Neural progenitor cell (in vitro differentiated cells): ENCODE measurements at regions not wholly inside any gene's neighbourhood (a gene's known extent, or its start where the extent isn't known, plus 50 kb on each side); places are given as distances from the start of the nearest gene placed in this dataset.

Experiments
- DNase-seq: peaks from one replicate; pipeline ENCODE4 v3.0.0-alpha.2; 2016; ENCODE audit warnings: low spot score
- H2AFZ ChIP-seq: fragments of 200-600 bp; sonication (generic); replicated peaks from 2 replicates; pipeline ENCODE4 v1.6.1; 2016; ENCODE audit warnings: antibody characterized with exemption
- H3F3A ChIP-seq: fragments of 200-600 bp; sonication (generic); 2 replicates; pipeline ENCODE4 v1.6.1; 2016; ENCODE audit warnings: antibody characterized with exemption, low read depth
- H3K27ac ChIP-seq: fragments of 200-600 bp; sonication (generic); 2 replicates; pipeline ENCODE4 v1.5.1; 2016; ENCODE audit warnings: mild to moderate bottlenecking
- H3K27me3 ChIP-seq: fragments of 200-600 bp; sonication (generic); 2 replicates; pipeline ENCODE4 v1.6.1; 2016; ENCODE audit warnings: mild to moderate bottlenecking, moderate library complexity
- H3K36me3 ChIP-seq: fragments of 200-600 bp; sonication (generic); 2 replicates; pipeline ENCODE4 v1.5.1; 2016
- H3K4me1 ChIP-seq: fragments of 200-600 bp; sonication (generic); 2 replicates; pipeline ENCODE4 v1.6.1; 2016; ENCODE audit warnings: mixed run types
- H3K4me2 ChIP-seq: fragments of 200-600 bp; sonication (generic); 2 replicates; pipeline ENCODE4 v1.6.1; 2016
- H3K4me3 ChIP-seq: fragments of 200-600 bp; sonication (generic); 2 replicates; pipeline ENCODE4 v1.5.1; 2016
- H3K79me2 ChIP-seq: fragments of 200-600 bp; sonication (generic); 2 replicates; pipeline ENCODE4 v1.6.1; 2016; ENCODE audit warnings: low read depth
- H3K9ac ChIP-seq: fragments of 200-600 bp; sonication (generic); 2 replicates; pipeline ENCODE4 v1.6.1; 2016
- H3K9me3 ChIP-seq: fragments of 200-600 bp; sonication (generic); 2 replicates; pipeline ENCODE4 v1.5.1; 2016; ENCODE audit warnings: low read depth
- H4K20me1 ChIP-seq: fragments of 200-600 bp; sonication (generic); 2 replicates; pipeline ENCODE4 v1.6.1; 2016; ENCODE audit warnings: low read depth
- H3K27ac Mint-ChIP-seq: 3 replicates; pipeline ENCODE4 v1.8.0; 2021; ENCODE audit warnings: mixed read lengths
- H3K27me3 Mint-ChIP-seq: 2 replicates; pipeline ENCODE4 v1.8.0; 2022; ENCODE audit warnings: low read depth, mild to moderate bottlenecking, inconsistent platforms, moderate library complexity, mixed read lengths; ENCODE audit not compliant: insufficient read depth
- H3K36me3 Mint-ChIP-seq: 3 replicates; pipeline ENCODE4 v1.8.0; 2021; ENCODE audit warnings: mixed read lengths
- H3K4me1 Mint-ChIP-seq: 3 replicates; pipeline ENCODE4 v1.8.0; 2021; ENCODE audit warnings: mixed read lengths
- H3K4me3 Mint-ChIP-seq: 3 replicates; pipeline ENCODE4 v1.8.0; 2021; ENCODE audit warnings: mild to moderate bottlenecking, moderate library complexity, mixed read lengths
- H3K9me3 Mint-ChIP-seq: 3 replicates; pipeline ENCODE4 v1.8.0; 2020; ENCODE audit warnings: mixed read lengths
- CTCF ChIP-seq: fragments of 200-600 bp; sonication (generic); IDR thresholded peaks from 2 replicates; pipeline ENCODE4 v1.5.1; 2017; ENCODE audit warnings: antibody characterized with exemption, mild to moderate bottlenecking
- EZH2 ChIP-seq: fragments of 200-600 bp; sonication (generic); IDR thresholded peaks from 2 replicates; pipeline ENCODE4 v1.6.1; 2017; ENCODE audit warnings: antibody characterized with exemption, mild to moderate bottlenecking, moderate library complexity
- EZH2phosphoT487 ChIP-seq: fragments of 200-600 bp; sonication (generic); IDR thresholded peaks from 2 replicates; pipeline ENCODE4 v1.6.1; 2017; ENCODE audit warnings: antibody characterized with exemption

- Mint-ChIP-seq H3K9me3 (no peaks in the 10 kb centered on the region), H3K4me3 (no peak overlapping the region), H3K27ac (peak overlapping the region; percentile 74), H3K4me1 (peaks cover 28% of the 10 kb centered on the region), H3K36me3 (no peaks in the 10 kb centered on the region), H3K27me3 (peaks cover 2% of the 10 kb centered on the region)
- H2AFZ ChIP-seq = no peak overlapping the region
- peaks cover 21% of the 10 kb centered on the region for H3K4me1 ChIP-seq
- H3K79me2 ChIP-seq = no peaks in the 10 kb centered on the region
- no peaks in the 10 kb centered on the region for H3K9me3 ChIP-seq
- no peaks in the 10 kb centered on the region for H3K36me3 ChIP-seq
- H3K27me3 ChIP-seq = no peaks in the 10 kb centered on the region
- H4K20me1 ChIP-seq = no peaks in the 10 kb centered on the region
- TF ChIP-seq EZH2phosphoT487 = no peak
- TF ChIP-seq CTCF = no peak
- TF ChIP-seq EZH2 = no peak
- peak; percentile 31 for DNase-seq
- no peak overlapping the region for H3K4me3 ChIP-seq
- no peak overlapping the region for H3K9ac ChIP-seq
- H3K4me2 ChIP-seq = peak overlapping the region; percentile 45
- no peaks in the 10 kb centered on the region for H3F3A ChIP-seq
- H3K27ac ChIP-seq = no peak overlapping the region
Measured at GRCh38 chr14:101234244-101234937, 326.9 kb upstream of the DIO3 start.

- H2AFZ ChIP-seq = no peak overlapping the region
- peaks cover 21% of the 10 kb centered on the region for H3K4me1 ChIP-seq
- H3K27me3 ChIP-seq = no peaks in the 10 kb centered on the region
- H4K20me1 ChIP-seq = no peaks in the 10 kb centered on the region
- no peak for DNase-seq
- peaks cover 2% of the 10 kb centered on the region for H3K27me3 Mint-ChIP-seq
- no peaks in the 10 kb centered on the region for H3K36me3 ChIP-seq
- H3F3A ChIP-seq = no peaks in the 10 kb centered on the region
- no peak overlapping the region for H3K4me2 ChIP-seq
- H3K79me2 ChIP-seq = no peaks in the 10 kb centered on the region
- H3K4me3 ChIP-seq = no peak overlapping the region
- no peaks in the 10 kb centered on the region for H3K36me3 Mint-ChIP-seq
- H3K9me3 ChIP-seq = no peaks in the 10 kb centered on the region
- H3K4me1 Mint-ChIP-seq = peaks cover 26% of the 10 kb centered on the region
- H3K9ac ChIP-seq = no peak overlapping the region
- H3K27ac ChIP-seq = no peak overlapping the region
- H3K9me3 Mint-ChIP-seq = no peaks in the 10 kb centered on the region
- peak overlapping the region; percentile 74 for H3K27ac Mint-ChIP-seq
- H3K4me3 Mint-ChIP-seq = peak overlapping the region; percentile 5
- TF ChIP-seq CTCF (no peak), EZH2 (no peak), EZH2phosphoT487 (no peak)
Measured at GRCh38 chr14:101234999-101235334, 326.3 kb upstream of the DIO3 start.

- H3K36me3 ChIP-seq = no peaks in the 10 kb centered on the region
- H3K27ac ChIP-seq = no peak overlapping the region
- H3K27me3 ChIP-seq = no peaks in the 10 kb centered on the region
- H3K4me1 ChIP-seq = peaks cover 21% of the 10 kb centered on the region
- no peak overlapping the region for H2AFZ ChIP-seq
- no peak overlapping the region for H3K27ac Mint-ChIP-seq
- no peaks in the 10 kb centered on the region for H3F3A ChIP-seq
- no peak for TF ChIP-seq EZH2phosphoT487
- no peak for TF ChIP-seq EZH2
- peak; percentile 79 for TF ChIP-seq CTCF
- no peaks in the 10 kb centered on the region for H3K79me2 ChIP-seq
- peaks cover 26% of the 10 kb centered on the region for H3K4me1 Mint-ChIP-seq
- DNase-seq = peak; percentile 84
- no peak overlapping the region for H3K4me2 ChIP-seq
- no peak overlapping the region for H3K9ac ChIP-seq
- no peaks in the 10 kb centered on the region for H3K9me3 Mint-ChIP-seq
- no peaks in the 10 kb centered on the region for H3K36me3 Mint-ChIP-seq
- H3K4me3 Mint-ChIP-seq = no peak overlapping the region
- H3K27me3 Mint-ChIP-seq = peaks cover 2% of the 10 kb centered on the region
- no peak overlapping the region for H3K4me3 ChIP-seq
- no peaks in the 10 kb centered on the region for H4K20me1 ChIP-seq
- H3K9me3 ChIP-seq = no peaks in the 10 kb centered on the region
Measured at GRCh38 chr14:101235335-101236103, 325.8 kb upstream of the DIO3 start.
